Mesothelial cell of epicardium (in vitro differentiated cells): ENCODE measurements at regions not wholly inside any gene's neighbourhood (a gene's known extent, or its start where the extent isn't known, plus 50 kb on each side); places are given as distances from the start of the nearest gene placed in this dataset.

Experiments used
- DNase-seq, 2 experiments: peaks; one replicate each; pipeline ENCODE4 v3.0.0; 2021; ENCODE audit warnings: low spot score in 2 of 2; ENCODE audit not compliant: unreplicated experiment in 2 of 2
- H3K27ac Mint-ChIP-seq: 2 replicates; pipeline ENCODE4 v1.8.0; 2021; ENCODE audit warnings: mixed read lengths
- H3K27me3 Mint-ChIP-seq: 2 replicates; pipeline ENCODE4 v1.8.0; 2021; ENCODE audit warnings: low read depth, mixed read lengths
- H3K36me3 Mint-ChIP-seq: 2 replicates; pipeline ENCODE4 v1.8.0; 2021; ENCODE audit warnings: mixed read lengths
- H3K4me1 Mint-ChIP-seq: 2 replicates; pipeline ENCODE4 v1.8.0; 2021; ENCODE audit warnings: mixed read lengths
- H3K4me3 Mint-ChIP-seq: 2 replicates; pipeline ENCODE4 v1.8.0; 2021; ENCODE audit warnings: mild to moderate bottlenecking, moderate library complexity, mixed read lengths
- H3K9me3 Mint-ChIP-seq: 2 replicates; pipeline ENCODE4 v1.8.0; 2021; ENCODE audit warnings: mixed read lengths
- TF ChIP-seq, protein P1 (sequence below): fragments of 200-600 bp; sonication (generic); IDR thresholded peaks from one replicate; pipeline ENCODE4 v1.5.0; 2021; ENCODE audit warnings: antibody characterized with exemption; ENCODE audit not compliant: unreplicated experiment

DNA sequence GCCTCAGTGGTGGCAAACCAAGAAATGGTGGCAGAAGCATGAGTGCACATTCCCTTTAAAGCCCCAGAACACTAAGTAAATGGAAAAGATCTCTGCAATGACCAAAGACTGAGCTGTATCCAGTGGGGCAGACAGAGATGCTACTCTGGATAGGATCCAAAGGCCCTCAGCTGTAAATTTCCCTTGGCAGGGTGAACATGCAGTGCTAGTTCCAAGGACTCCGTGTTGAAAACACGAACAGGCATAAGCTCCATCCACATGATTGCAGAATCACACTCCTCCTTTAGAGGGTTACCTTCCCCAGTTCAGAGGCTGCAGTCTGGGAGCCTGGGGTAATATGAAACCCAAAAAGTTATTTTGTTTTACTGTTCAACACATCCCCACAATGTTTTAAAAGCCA, 98.6 kb upstream of the KLF7 start:
- Mint-ChIP-seq H3K27me3 (peaks cover 2% of the 10 kb centered on the region), H3K36me3 (no peaks in the 10 kb centered on the region), H3K4me1 (no peaks in the 10 kb centered on the region), H3K27ac (no peak overlapping the region), H3K4me3 (no peak overlapping the region), H3K9me3 (no peaks in the 10 kb centered on the region)
- no peak for DNase-seq
- TF ChIP-seq, protein P1, sequence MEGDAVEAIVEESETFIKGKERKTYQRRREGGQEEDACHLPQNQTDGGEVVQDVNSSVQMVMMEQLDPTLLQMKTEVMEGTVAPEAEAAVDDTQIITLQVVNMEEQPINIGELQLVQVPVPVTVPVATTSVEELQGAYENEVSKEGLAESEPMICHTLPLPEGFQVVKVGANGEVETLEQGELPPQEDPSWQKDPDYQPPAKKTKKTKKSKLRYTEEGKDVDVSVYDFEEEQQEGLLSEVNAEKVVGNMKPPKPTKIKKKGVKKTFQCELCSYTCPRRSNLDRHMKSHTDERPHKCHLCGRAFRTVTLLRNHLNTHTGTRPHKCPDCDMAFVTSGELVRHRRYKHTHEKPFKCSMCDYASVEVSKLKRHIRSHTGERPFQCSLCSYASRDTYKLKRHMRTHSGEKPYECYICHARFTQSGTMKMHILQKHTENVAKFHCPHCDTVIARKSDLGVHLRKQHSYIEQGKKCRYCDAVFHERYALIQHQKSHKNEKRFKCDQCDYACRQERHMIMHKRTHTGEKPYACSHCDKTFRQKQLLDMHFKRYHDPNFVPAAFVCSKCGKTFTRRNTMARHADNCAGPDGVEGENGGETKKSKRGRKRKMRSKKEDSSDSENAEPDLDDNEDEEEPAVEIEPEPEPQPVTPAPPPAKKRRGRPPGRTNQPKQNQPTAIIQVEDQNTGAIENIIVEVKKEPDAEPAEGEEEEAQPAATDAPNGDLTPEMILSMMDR = no peak

DNA sequence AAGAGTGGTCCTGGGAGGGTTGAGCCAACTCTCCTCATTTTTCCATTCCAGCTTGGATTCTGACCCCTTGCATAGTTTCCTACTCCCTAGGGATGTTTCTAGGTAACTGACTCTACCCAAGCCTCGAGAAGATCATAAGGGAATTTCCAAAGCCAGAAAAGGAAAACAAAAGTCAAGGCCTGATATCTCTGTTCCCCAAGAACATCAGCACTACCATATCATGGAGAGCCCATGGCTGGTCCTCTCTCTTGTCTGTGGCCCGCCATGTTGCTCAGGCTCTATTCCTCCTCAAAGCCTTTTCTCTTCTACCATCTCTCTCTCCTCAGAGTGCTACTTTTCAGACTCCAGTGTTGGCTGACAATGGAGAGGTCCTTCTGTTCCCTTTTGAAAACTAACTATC, 99.6 kb upstream of the KLF7 start:
- Mint-ChIP-seq H3K4me3 (no peak overlapping the region), H3K9me3 (no peaks in the 10 kb centered on the region), H3K4me1 (no peaks in the 10 kb centered on the region), H3K36me3 (no peaks in the 10 kb centered on the region), H3K27me3 (peaks cover 2% of the 10 kb centered on the region), H3K27ac (no peak overlapping the region)
- DNase-seq = no peak
- TF ChIP-seq, protein P1 = no peak

DNA sequence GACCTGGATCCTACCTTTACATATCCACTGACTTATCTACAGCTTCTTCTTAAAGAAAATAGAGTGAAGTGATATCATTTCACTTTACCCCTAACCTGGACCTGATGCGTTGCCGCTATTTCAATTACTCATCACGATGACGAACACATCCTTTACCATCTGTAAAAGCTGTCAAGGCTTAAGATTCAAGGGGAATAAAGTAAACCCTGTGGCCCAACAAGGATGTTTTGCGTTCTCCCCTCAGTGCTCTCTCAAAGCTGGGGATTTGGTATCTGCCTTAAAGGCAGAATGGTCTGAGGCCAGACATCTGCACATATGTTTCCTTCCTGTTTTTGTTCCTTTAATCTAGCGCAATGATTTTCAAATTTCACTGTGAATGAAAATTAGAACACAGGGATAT, 100.1 kb upstream of the KLF7 start:
- Mint-ChIP-seq H3K27ac (no peak overlapping the region), H3K36me3 (no peaks in the 10 kb centered on the region), H3K27me3 (peaks cover 2% of the 10 kb centered on the region), H3K4me1 (no peaks in the 10 kb centered on the region), H3K4me3 (no peak overlapping the region), H3K9me3 (no peaks in the 10 kb centered on the region)
- TF ChIP-seq, protein P1 = no peak
- DNase-seq = no peak

DNA sequence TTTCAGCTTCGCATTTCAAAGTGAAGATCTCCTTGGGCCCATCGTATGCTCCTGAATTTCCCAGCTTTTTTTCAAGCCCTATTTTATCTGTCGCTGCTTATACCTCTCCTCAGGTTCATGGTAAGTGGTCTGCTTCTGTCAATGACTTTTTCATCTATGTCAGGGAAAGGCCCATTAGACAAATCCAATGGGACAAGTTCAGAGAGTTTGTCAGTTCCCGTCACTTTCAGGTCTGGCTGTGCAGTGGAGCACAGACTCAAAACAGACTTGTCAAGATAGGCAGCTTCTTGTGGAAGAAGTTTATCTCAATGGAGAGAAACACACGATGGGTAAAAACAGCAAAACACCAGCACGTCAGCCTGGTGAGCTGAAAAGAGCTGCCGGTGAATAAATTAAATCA, 100.9 kb upstream of the KLF7 start:
- no peak for DNase-seq
- Mint-ChIP-seq H3K27ac (no peak overlapping the region), H3K36me3 (no peaks in the 10 kb centered on the region), H3K4me3 (no peak overlapping the region), H3K4me1 (no peaks in the 10 kb centered on the region), H3K27me3 (peaks cover 2% of the 10 kb centered on the region), H3K9me3 (no peaks in the 10 kb centered on the region)
- TF ChIP-seq, protein P1 = no peak

DNA sequence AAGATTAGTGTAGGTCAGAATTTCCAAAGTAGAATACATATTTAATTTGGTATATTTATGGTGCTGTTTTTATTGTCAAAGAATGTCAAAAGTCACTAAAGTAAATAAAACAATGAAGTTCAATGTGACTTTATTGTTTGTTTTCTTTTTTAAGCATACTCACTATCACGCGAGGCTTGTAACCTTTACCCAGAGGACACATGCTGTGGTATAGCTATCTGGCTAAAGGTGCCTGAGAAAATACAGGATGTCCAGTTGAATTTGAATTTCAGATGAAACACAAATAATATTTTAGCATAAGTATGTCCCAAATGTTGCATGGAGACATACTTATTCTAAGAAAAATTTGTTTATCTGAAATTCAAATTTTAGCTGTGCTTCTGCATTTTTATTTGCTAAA, 103.3 kb upstream of the KLF7 start:
- no peaks in the 10 kb centered on the region for H3K27me3 Mint-ChIP-seq
- H3K27ac Mint-ChIP-seq = no peak overlapping the region
- TF ChIP-seq, protein P1 = no peak
- H3K36me3 Mint-ChIP-seq = no peaks in the 10 kb centered on the region
- no peak overlapping the region for H3K4me3 Mint-ChIP-seq
- H3K9me3 Mint-ChIP-seq = no peaks in the 10 kb centered on the region
- no peak for DNase-seq
- no peaks in the 10 kb centered on the region for H3K4me1 Mint-ChIP-seq

DNA sequence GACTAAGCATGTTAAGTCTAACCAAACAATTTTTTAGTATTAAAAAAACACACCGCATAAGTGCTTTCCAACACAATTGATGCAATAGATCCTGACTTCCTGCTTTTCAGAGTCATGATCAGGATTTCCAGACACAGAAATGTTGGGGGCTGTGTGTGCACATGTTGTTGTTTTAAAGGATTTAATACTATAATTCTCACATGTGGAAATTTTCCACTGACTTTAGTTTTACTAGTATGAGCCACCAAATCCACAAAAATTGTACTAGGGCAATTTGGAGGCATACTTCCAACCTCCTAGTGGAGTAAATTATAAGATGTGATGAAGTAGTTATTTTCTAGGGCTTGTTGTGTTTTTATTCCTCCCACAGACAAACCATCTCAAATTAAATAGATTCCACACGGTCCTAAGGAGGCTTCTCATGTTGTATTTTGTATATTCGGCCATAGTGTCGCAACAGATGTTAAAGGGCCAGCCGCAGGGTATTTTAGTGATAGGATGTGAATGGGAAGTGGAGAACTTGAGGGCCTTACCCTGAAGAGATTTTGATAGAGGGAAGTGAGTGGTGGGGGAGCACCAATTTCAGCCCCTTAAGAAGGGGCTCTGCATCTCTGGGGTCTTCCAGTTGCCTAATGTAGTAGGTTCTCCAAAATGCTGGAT, 108.9 kb upstream of the KLF7 start:
- no peaks in the 10 kb centered on the region for H3K36me3 Mint-ChIP-seq
- no peak overlapping the region for H3K4me3 Mint-ChIP-seq
- no peak overlapping the region for H3K27ac Mint-ChIP-seq
- H3K9me3 Mint-ChIP-seq = peaks cover 4% of the 10 kb centered on the region
- no peaks in the 10 kb centered on the region for H3K4me1 Mint-ChIP-seq
- H3K27me3 Mint-ChIP-seq = peaks cover 2% of the 10 kb centered on the region
- TF ChIP-seq, protein P1 = no peak
- DNase-seq = no peak
